Muscle layer of duodenum (tissue), 2 donors: ENCODE measurements at regions not wholly inside any gene's neighbourhood (a gene's known extent, or its start where the extent isn't known, plus 50 kb on each side); places are given as distances from the start of the nearest gene placed in this dataset.

Experiments used
- H3K27ac ChIP-seq: one replicate; pipeline ENCODE4 v1.7.0; 2013; ENCODE audit warnings: mild to moderate bottlenecking, low read length
- H3K27me3 ChIP-seq: one replicate; pipeline ENCODE4 v1.7.0; 2013; ENCODE audit warnings: low read depth, mild to moderate bottlenecking, control low read depth, low read length
- H3K36me3 ChIP-seq, 2 donors: one replicate each; pipeline ENCODE4 v1.7.0; 2013; ENCODE audit warnings: low read length in 2 of 2, control low read depth in 1 of 2, mild to moderate bottlenecking in 1 of 2; ENCODE audit not compliant: insufficient read depth in 2 of 2, control insufficient read depth in 1 of 2
- H3K4me1 ChIP-seq, 2 donors: one replicate each; pipeline ENCODE4 v1.7.0; 2013; ENCODE audit warnings: low read length in 2 of 2, mild to moderate bottlenecking in 2 of 2, control low read depth in 1 of 2, moderate library complexity in 1 of 2; ENCODE audit not compliant: insufficient read depth in 2 of 2, control insufficient read depth in 1 of 2
- H3K4me3 ChIP-seq, 2 donors: one replicate each; pipeline ENCODE4 v1.7.0; 2013; ENCODE audit warnings: low read length in 2 of 2, low read depth in 1 of 2, mild to moderate bottlenecking in 1 of 2
- H3K9me3 ChIP-seq, 2 donors: one replicate each; pipeline ENCODE4 v1.7.0; 2013; ENCODE audit warnings: low read length in 2 of 2, control low read depth in 1 of 2, mild to moderate bottlenecking in 1 of 2; ENCODE audit not compliant: control insufficient read depth in 1 of 2
- donor health status: healthy.

GRCh38 chr17:33481652-33482051 lies 188.6 kb upstream of the ASIC2 start:
- Histone ChIP-seq H3K4me3 (no peak overlapping the region), H3K27ac (no peak overlapping the region), H3K27me3 (no peaks in the 10 kb centered on the region), H3K4me1 (no peaks in the 10 kb centered on the region), H3K9me3 (no peaks in the 10 kb centered on the region), H3K36me3 (no peaks in the 10 kb centered on the region)

DNA sequence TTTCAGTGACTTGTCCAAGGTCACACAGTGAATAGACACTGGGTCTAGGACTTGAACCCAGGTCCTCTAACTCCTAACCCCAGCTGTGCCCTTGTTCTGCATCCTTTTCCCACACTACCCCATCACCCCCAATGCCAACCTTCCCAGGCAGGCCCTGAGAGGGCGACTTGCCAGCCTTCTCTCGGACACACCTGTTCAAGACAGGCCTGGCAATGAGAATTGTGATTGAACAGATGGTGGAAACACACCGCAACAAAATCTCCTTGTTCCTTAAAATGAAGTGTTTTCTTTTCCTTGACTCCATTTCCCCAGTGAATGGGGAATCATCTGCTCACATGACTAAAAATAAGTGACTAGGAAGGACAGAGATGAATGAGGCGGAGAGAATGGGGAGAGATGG lies 189.5 kb upstream of the ASIC2 start:
- no peak overlapping the region for H3K27ac ChIP-seq
- H3K9me3 ChIP-seq = no peaks in the 10 kb centered on the region
- no peak overlapping the region for H3K4me3 ChIP-seq
- H3K36me3 ChIP-seq = no peaks in the 10 kb centered on the region
- H3K27me3 ChIP-seq = no peaks in the 10 kb centered on the region
- no peaks in the 10 kb centered on the region for H3K4me1 ChIP-seq

- H3K4me3 ChIP-seq = no peak overlapping the region
- no peak overlapping the region for H3K27ac ChIP-seq
- H3K4me1 ChIP-seq = no peaks in the 10 kb centered on the region
- no peaks in the 10 kb centered on the region for H3K36me3 ChIP-seq
- no peaks in the 10 kb centered on the region for H3K27me3 ChIP-seq
- no peaks in the 10 kb centered on the region for H3K9me3 ChIP-seq
Observed at GRCh38 chr17:33484559-33484958, 191.5 kb upstream of the ASIC2 start.

- Histone ChIP-seq H3K36me3 (no peaks in the 10 kb centered on the region), H3K4me1 (no peaks in the 10 kb centered on the region), H3K27ac (no peak overlapping the region), H3K4me3 (no peak overlapping the region), H3K9me3 (no peaks in the 10 kb centered on the region), H3K27me3 (no peaks in the 10 kb centered on the region)
Observed at GRCh38 chr17:33486135-33486885, 193.2 kb upstream of the ASIC2 start.

GRCh38 chr17:33487187-33487879 lies 194.2 kb upstream of the ASIC2 start:
- Histone ChIP-seq H3K4me3 (no peak overlapping the region), H3K36me3 (no peaks in the 10 kb centered on the region), H3K27ac (no peak overlapping the region), H3K9me3 (no peaks in the 10 kb centered on the region), H3K27me3 (no peaks in the 10 kb centered on the region), H3K4me1 (no peaks in the 10 kb centered on the region)

DNA sequence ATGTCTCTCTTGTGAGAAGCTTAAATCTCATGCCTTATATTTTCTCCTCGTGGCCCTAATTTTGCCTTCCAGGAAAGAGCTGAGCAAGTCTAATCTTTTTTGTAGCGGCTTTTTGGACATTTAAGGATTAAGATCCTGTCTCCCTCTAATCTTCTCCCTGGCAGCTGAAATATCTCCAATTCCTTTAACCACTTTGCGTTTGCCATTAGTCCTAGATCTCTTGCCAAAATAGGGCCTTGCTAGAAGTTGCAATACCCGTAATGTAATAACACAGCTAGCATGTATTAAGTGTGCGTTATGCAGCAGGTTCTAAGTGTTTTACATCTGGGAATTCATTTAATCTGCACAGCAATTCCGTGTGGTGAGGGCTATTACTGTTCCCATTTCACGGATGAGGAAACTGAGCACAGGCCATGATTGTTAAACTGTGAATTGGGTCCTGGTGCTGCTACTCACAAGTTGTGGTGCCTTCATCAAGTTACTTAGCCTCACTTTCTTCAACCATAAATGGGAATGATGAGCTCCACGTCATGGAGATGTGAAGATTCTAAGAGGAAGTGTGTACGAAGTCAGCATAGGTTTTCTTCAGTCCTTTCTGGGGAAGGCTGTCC lies 198.9 kb upstream of the ASIC2 start:
- H3K4me1 ChIP-seq = peaks cover 0 to 8% of the 10 kb centered on the region in 2 donors
- H3K27ac ChIP-seq = no peak overlapping the region
- H3K9me3 ChIP-seq = no peaks in the 10 kb centered on the region
- H3K36me3 ChIP-seq = no peaks in the 10 kb centered on the region
- H3K4me3 ChIP-seq = no peak overlapping the region
- H3K27me3 ChIP-seq = no peaks in the 10 kb centered on the region

- no peak overlapping the region for H3K27ac ChIP-seq
Observed at GRCh38 chr17:33492731-33493265, 199.7 kb upstream of the ASIC2 start.

GRCh38 chr17:33493566-33493965 lies 200.5 kb upstream of the ASIC2 start:
- no peak overlapping the region for H3K4me3 ChIP-seq
- no peaks in the 10 kb centered on the region for H3K9me3 ChIP-seq
- peaks cover 0 to 8% of the 10 kb centered on the region in 2 donors for H3K4me1 ChIP-seq
- H3K27me3 ChIP-seq = no peaks in the 10 kb centered on the region
- H3K27ac ChIP-seq = no peak overlapping the region
- H3K36me3 ChIP-seq = no peaks in the 10 kb centered on the region

More at GRCh38 chr17:33492731-33493265, 199.7 kb upstream of the ASIC2 start:
- H3K9me3 ChIP-seq = no peaks in the 10 kb centered on the region
- peaks cover 0 to 8% of the 10 kb centered on the region in 2 donors for H3K4me1 ChIP-seq
- H3K36me3 ChIP-seq = no peaks in the 10 kb centered on the region
- H3K4me3 ChIP-seq = no peak overlapping the region
- H3K27me3 ChIP-seq = no peaks in the 10 kb centered on the region

GRCh38 chr17:33494151-33494550 lies 201.1 kb upstream of the ASIC2 start:
- H3K4me3 ChIP-seq = no peak overlapping the region
- H3K4me1 ChIP-seq = peaks cover 0 to 8% of the 10 kb centered on the region in 2 donors
- H3K9me3 ChIP-seq = no peaks in the 10 kb centered on the region
- H3K36me3 ChIP-seq = no peaks in the 10 kb centered on the region
- no peak overlapping the region for H3K27ac ChIP-seq
- H3K27me3 ChIP-seq = no peaks in the 10 kb centered on the region

GRCh38 chr17:33497623-33498022 lies 204.5 kb upstream of the ASIC2 start:
- no peaks in the 10 kb centered on the region for H3K36me3 ChIP-seq
- no peak overlapping the region for H3K4me3 ChIP-seq

GRCh38 chr17:33498069-33498468 lies 205.0 kb upstream of the ASIC2 start:
- H3K27ac ChIP-seq = no peak overlapping the region
- no peaks in the 10 kb centered on the region for H3K27me3 ChIP-seq
- H3K4me1 ChIP-seq = peaks cover 0 to 4% of the 10 kb centered on the region in 2 donors
- no peaks in the 10 kb centered on the region for H3K36me3 ChIP-seq
- no peaks in the 10 kb centered on the region for H3K9me3 ChIP-seq
- H3K4me3 ChIP-seq = no peak overlapping the region

More at GRCh38 chr17:33497623-33498022, 204.5 kb upstream of the ASIC2 start:
- no peaks in the 10 kb centered on the region for H3K9me3 ChIP-seq
- H3K27ac ChIP-seq = no peak overlapping the region
- H3K4me1 ChIP-seq = peaks cover 0 to 8% of the 10 kb centered on the region in 2 donors
- H3K27me3 ChIP-seq = no peaks in the 10 kb centered on the region
